Right lobe of liver (tissue), 4 donors: ENCODE measurements at regions not wholly inside any gene's neighbourhood (a gene's known extent, or its start where the extent isn't known, plus 50 kb on each side); places are given as distances from the start of the nearest gene placed in this dataset.

Source experiments
- POLR2A ChIP-seq: fragments of 450-650 bp; IDR thresholded peaks from one replicate; pipeline ENCODE4 v1.6.1; 2017; ENCODE audit warnings: antibody characterized with exemption, mild to moderate bottlenecking
- TF ChIP-seq, protein P1 (sequence below), 4 donors: fragments of 200-600 bp in 3 of 4; fragments of 450-650 bp in 1 of 4; IDR thresholded peaks; one replicate each; pipeline versions ENCODE4 v1.5.1 to v1.8.0; 2016 to 2022; ENCODE audit warnings: antibody characterized with exemption in 4 of 4, mild to moderate bottlenecking in 2 of 4
- donor health status: DM: no; HTN: no; CAD: no.
- donor health status: DM: no; HTN: no; CAD: no.
- donor health status: DM: no; HTN: yes; CAD: no.

DNA sequence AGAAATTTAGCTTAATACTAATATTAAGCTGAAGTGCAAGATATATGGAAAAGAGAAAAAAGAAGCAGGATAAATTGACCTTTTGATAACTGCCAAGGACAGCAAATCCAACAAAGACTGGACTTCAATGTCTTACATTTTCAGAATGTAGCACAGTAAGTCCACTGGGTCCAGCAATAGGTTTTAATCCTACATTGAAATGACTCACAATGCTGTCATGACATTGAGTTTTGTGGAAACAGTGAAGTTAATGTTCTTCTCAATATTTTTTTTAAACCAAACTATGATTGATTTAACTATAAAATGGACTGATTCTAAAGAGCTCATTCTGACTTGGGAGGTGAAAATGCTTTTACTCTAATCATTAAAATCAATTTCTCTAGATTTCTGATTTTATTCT, 166.6 kb upstream of the ZNF717 start:
- TF ChIP-seq, protein P1, sequence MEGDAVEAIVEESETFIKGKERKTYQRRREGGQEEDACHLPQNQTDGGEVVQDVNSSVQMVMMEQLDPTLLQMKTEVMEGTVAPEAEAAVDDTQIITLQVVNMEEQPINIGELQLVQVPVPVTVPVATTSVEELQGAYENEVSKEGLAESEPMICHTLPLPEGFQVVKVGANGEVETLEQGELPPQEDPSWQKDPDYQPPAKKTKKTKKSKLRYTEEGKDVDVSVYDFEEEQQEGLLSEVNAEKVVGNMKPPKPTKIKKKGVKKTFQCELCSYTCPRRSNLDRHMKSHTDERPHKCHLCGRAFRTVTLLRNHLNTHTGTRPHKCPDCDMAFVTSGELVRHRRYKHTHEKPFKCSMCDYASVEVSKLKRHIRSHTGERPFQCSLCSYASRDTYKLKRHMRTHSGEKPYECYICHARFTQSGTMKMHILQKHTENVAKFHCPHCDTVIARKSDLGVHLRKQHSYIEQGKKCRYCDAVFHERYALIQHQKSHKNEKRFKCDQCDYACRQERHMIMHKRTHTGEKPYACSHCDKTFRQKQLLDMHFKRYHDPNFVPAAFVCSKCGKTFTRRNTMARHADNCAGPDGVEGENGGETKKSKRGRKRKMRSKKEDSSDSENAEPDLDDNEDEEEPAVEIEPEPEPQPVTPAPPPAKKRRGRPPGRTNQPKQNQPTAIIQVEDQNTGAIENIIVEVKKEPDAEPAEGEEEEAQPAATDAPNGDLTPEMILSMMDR (IDR thresholded peaks at IDR 0.05): no peak
- TF ChIP-seq POLR2A: no peak
